Caco-2 (cell line): ENCODE measurements at regions not wholly inside any gene's neighbourhood (a gene's known extent, or its start where the extent isn't known, plus 50 kb on each side); places are given as distances from the start of the nearest gene placed in this dataset.

Experiments used
- BruUV-seq: library from RNA; stranded (reverse); fragments of 400-500 nt; replicated peaks from 2 replicates; lab custom pipeline; 2021; lab: Mats Ljungman, UMichigan
- CTCF ChIA-PET: fragments of 300-600 bp; sonication (Branson Sonifier 250); formaldehyde crosslinking; loops from one replicate; lab custom pipeline; 2022; ENCODE audit warnings: antibody characterized with exemption; lab: Charles Lee
- POLR2A ChIA-PET: fragments of 300-600 bp; sonication (Branson Sonifier 250); formaldehyde crosslinking; loops from one replicate; lab custom pipeline; 2022; ENCODE audit warnings: antibody characterized with exemption; lab: Charles Lee
- DNase-seq, 2 experiments: peaks; one replicate each; pipeline versions ENCODE4 v3.0.0 to v3.0.0-alpha.2; 2020 to 2022
- H3K27me3 ChIP-seq: replicated peaks from 2 replicates; pipeline ENCODE4 v1.6.0; 2011; ENCODE audit warnings: low read length; ENCODE audit not compliant: control insufficient read depth, insufficient read depth
- H3K36me3 ChIP-seq: 2 replicates; pipeline ENCODE4 v1.5.1; 2011; ENCODE audit warnings: low read length; ENCODE audit not compliant: control insufficient read depth, insufficient read depth
- H3K4me1 ChIP-seq: fragments of 250-450 bp; sonication (Bioruptor Pico); 2 replicates; pipeline ENCODE4 v1.5.1; 2020; ENCODE audit warnings: mild to moderate bottlenecking
- H3K4me3 ChIP-seq: 2 replicates; pipeline ENCODE4 v1.5.1; 2011; ENCODE audit warnings: low read depth, mild to moderate bottlenecking, control low read depth, low read length
- H3K9me3 ChIP-seq: fragments of 250-450 bp; sonication (Bioruptor Pico); 2 replicates; pipeline ENCODE4 v1.5.1; 2020; ENCODE audit warnings: mild to moderate bottlenecking, moderate library complexity
- H3K27ac Mint-ChIP-seq: one replicate; pipeline ENCODE4 v1.8.0; 2022; ENCODE audit warnings: mixed read lengths; ENCODE audit not compliant: unreplicated experiment
- H3K27me3 Mint-ChIP-seq: one replicate; pipeline ENCODE4 v1.8.0; 2022; ENCODE audit warnings: mixed read lengths; ENCODE audit not compliant: insufficient read depth, unreplicated experiment
- H3K36me3 Mint-ChIP-seq: one replicate; pipeline ENCODE4 v1.8.0; 2022; ENCODE audit warnings: mild to moderate bottlenecking, mixed read lengths; ENCODE audit not compliant: insufficient read depth, unreplicated experiment
- H3K4me1 Mint-ChIP-seq: one replicate; pipeline ENCODE4 v1.8.0; 2022; ENCODE audit warnings: low read depth, mixed read lengths; ENCODE audit not compliant: unreplicated experiment
- H3K4me3 Mint-ChIP-seq: one replicate; pipeline ENCODE4 v1.8.0; 2022; ENCODE audit warnings: mild to moderate bottlenecking, moderate library complexity, mixed read lengths; ENCODE audit not compliant: unreplicated experiment
- H3K9me3 Mint-ChIP-seq: one replicate; pipeline ENCODE4 v1.8.0; 2022; ENCODE audit warnings: mixed read lengths; ENCODE audit not compliant: unreplicated experiment
- intact Hi-C: fragments of 100-400 bp; cut with micrococcal nuclease; formaldehyde crosslinking; loops from one replicate; pipeline ENCODE4 v1.10.0; 2022; ENCODE audit not compliant: unreplicated experiment
- TF ChIP-seq, protein P1 (sequence below), 2 experiments: fragments of 200-600 bp in 1 of 2; IDR thresholded peaks; 1 replicate in 1 of 2; 2 replicates in 1 of 2; pipeline versions ENCODE4 v1.5.1 to v1.8.0; 2011 to 2022; ENCODE audit warnings: antibody characterized with exemption in 1 of 2, control low read depth in 1 of 2, inconsistent platforms in 1 of 2, low read depth in 1 of 2, low read length in 1 of 2, mild to moderate bottlenecking in 1 of 2, moderate library complexity in 1 of 2; ENCODE audit not compliant: insufficient read depth in 1 of 2, severe bottlenecking in 1 of 2, unreplicated experiment in 1 of 2

DNA sequence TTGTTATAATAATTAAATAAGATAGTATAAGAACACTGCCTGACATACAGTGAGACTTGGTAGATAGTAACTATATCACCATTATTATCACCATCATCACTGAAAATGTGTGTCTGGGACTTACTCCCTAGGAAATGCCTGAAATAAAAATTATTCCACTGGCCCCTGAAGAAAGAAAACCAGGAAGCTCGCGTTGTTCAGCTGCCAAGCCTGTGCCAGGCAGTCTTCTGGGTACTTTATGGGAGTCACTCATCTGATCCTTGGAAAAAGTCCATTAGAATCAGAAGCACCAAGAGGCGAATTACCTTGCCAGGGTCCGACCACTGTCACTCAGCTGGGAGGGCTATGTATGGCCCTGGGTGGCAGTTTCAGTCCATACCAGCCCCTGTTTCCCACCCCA is 220.3 kb upstream of the TPM1 start:
- ChIA-PET POLR2A (no interaction called here), CTCF (no interaction called here)
- no peak overlapping the region for H3K4me3 ChIP-seq
- peaks cover 47% of the 10 kb centered on the region for H3K36me3 Mint-ChIP-seq
- peaks cover 3% of the 10 kb centered on the region; the same call in 1 of the 2 replicates for H3K36me3 ChIP-seq
- H3K27me3 ChIP-seq: no peaks in the 10 kb centered on the region
- no peaks in the 10 kb centered on the region for H3K27me3 Mint-ChIP-seq
- no peaks in the 10 kb centered on the region for H3K9me3 ChIP-seq
- no peak for DNase-seq
- H3K4me3 Mint-ChIP-seq: no peak overlapping the region
- intact Hi-C loops: no loop called here
- no peak overlapping the region for H3K27ac Mint-ChIP-seq
- H3K9me3 Mint-ChIP-seq: no peaks in the 10 kb centered on the region
- H3K4me1 Mint-ChIP-seq: peaks cover 25% of the 10 kb centered on the region
- H3K4me1 ChIP-seq: peaks cover 30% of the 10 kb centered on the region
- TF ChIP-seq, protein P1, sequence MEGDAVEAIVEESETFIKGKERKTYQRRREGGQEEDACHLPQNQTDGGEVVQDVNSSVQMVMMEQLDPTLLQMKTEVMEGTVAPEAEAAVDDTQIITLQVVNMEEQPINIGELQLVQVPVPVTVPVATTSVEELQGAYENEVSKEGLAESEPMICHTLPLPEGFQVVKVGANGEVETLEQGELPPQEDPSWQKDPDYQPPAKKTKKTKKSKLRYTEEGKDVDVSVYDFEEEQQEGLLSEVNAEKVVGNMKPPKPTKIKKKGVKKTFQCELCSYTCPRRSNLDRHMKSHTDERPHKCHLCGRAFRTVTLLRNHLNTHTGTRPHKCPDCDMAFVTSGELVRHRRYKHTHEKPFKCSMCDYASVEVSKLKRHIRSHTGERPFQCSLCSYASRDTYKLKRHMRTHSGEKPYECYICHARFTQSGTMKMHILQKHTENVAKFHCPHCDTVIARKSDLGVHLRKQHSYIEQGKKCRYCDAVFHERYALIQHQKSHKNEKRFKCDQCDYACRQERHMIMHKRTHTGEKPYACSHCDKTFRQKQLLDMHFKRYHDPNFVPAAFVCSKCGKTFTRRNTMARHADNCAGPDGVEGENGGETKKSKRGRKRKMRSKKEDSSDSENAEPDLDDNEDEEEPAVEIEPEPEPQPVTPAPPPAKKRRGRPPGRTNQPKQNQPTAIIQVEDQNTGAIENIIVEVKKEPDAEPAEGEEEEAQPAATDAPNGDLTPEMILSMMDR (IDR thresholded peaks at IDR 0.05; ENCODE audit: insufficient read depth in 1 of 2, low read depth in 1 of 2, low read length in 1 of 2, severe bottlenecking in 1 of 2, unreplicated experiment in 1 of 2): no peak
- BruUV-seq: no TSS peak

DNA sequence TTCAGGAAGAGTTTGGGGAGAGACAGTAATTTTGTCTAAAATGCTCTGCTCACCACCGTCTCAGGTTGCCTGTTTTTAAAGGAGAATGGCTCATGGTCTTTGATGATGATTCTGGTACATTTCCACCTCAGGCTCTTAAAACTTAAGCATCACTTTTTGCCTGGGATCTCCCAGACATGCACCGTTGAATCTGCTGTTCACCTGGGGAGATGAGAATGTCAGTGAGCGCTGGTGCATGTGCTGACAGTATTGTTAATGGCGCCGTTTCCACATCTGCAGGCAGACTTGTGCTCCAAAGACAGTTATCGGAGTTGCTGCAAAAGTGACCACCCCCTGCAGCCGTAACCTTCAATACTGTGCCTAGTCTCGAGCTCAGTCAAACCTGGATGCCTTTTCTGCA is 219.0 kb upstream of the TPM1 start:
- ChIA-PET CTCF (no interaction called here), POLR2A (no interaction called here)
- H3K9me3 Mint-ChIP-seq: no peaks in the 10 kb centered on the region
- peaks cover 40% of the 10 kb centered on the region for H3K36me3 Mint-ChIP-seq
- BruUV-seq: no TSS peak
- Histone ChIP-seq H3K27me3 (no peaks in the 10 kb centered on the region), H3K36me3 (peaks cover 3% of the 10 kb centered on the region; the same call in 1 of the 2 replicates), H3K4me1 (peaks cover 30% of the 10 kb centered on the region), H3K4me3 (no peak overlapping the region), H3K9me3 (no peaks in the 10 kb centered on the region)
- no peak for DNase-seq
- H3K27ac Mint-ChIP-seq: no peak overlapping the region
- peaks cover 25% of the 10 kb centered on the region for H3K4me1 Mint-ChIP-seq
- H3K27me3 Mint-ChIP-seq: no peaks in the 10 kb centered on the region
- TF ChIP-seq, protein P1 (IDR thresholded peaks at IDR 0.05; ENCODE audit: insufficient read depth in 1 of 2, low read depth in 1 of 2, low read length in 1 of 2, severe bottlenecking in 1 of 2, unreplicated experiment in 1 of 2): no peak
- H3K4me3 Mint-ChIP-seq: no peak overlapping the region
- intact Hi-C loops: no loop called here

GRCh38 chr15:62824111-62825015 is 218.2 kb upstream of the TPM1 start:
- DNase-seq: no peak
- TF ChIP-seq, protein P1 (IDR thresholded peaks at IDR 0.05; ENCODE audit: insufficient read depth in 1 of 2, low read depth in 1 of 2, low read length in 1 of 2, severe bottlenecking in 1 of 2, unreplicated experiment in 1 of 2): no peak
- H3K4me3 ChIP-seq: no peak overlapping the region
- BruUV-seq: TSS peak; percentile 14
- Mint-ChIP-seq H3K9me3 (no peaks in the 10 kb centered on the region), H3K4me1 (peaks cover 25% of the 10 kb centered on the region), H3K4me3 (no peak overlapping the region), H3K36me3 (peaks cover 34% of the 10 kb centered on the region), H3K27me3 (no peaks in the 10 kb centered on the region), H3K27ac (no peak overlapping the region)
- H3K36me3 ChIP-seq: peaks cover 3% of the 10 kb centered on the region; the same call in 1 of the 2 replicates
- ChIA-PET POLR2A (no interaction called here), CTCF (no interaction called here)
- H3K9me3 ChIP-seq: no peaks in the 10 kb centered on the region
- peaks cover 30% of the 10 kb centered on the region for H3K4me1 ChIP-seq
- H3K27me3 ChIP-seq: no peaks in the 10 kb centered on the region
- intact Hi-C loops: no loop called here
